ENCODE measurements at regions not wholly inside any gene's neighbourhood (a gene's known extent, or its start where the extent isn't known, plus 50 kb on each side); places are given as distances from the start of the nearest gene placed in this dataset.

- 91 to 94% methylated on average over 9 of the region's 9 CpGs for WGBS, 2 donors
- Histone ChIP-seq H3K27me3 (ENCODE audit: control insufficient read depth in 1 of 2, insufficient read depth in 2 of 2, low read length in 2 of 2) (no peaks in the 10 kb centered on the region), H3K4me1 (ENCODE audit: control insufficient read depth in 2 of 2, insufficient read depth in 2 of 2, low read length in 1 of 2) (peaks cover 2 to 4% of the 10 kb centered on the region in 2 donors), H3K9me3 (ENCODE audit: control insufficient read depth in 2 of 2, insufficient read depth in 1 of 2, low read depth in 1 of 2, low read length in 1 of 2) (no peaks in the 10 kb centered on the region), H3K4me3 (ENCODE audit: low read depth in 1 of 2, low read length in 2 of 2) (no peak overlapping the region), H3K27ac (ENCODE audit: low read depth in 2 of 2, low read length in 1 of 2) (no peak overlapping the region), H3K36me3 (ENCODE audit: control insufficient read depth in 2 of 2, insufficient read depth in 2 of 2, low read length in 1 of 2) (no peaks in the 10 kb centered on the region)
Observed at GRCh38 chr2:128421286-128421685, 102.6 kb upstream of the HS6ST1 start.

- H3K9me3 ChIP-seq (ENCODE audit: control insufficient read depth in 2 of 2, insufficient read depth in 1 of 2, low read depth in 1 of 2, low read length in 1 of 2): no peaks in the 10 kb centered on the region
- H3K4me3 ChIP-seq (ENCODE audit: low read depth in 1 of 2, low read length in 2 of 2): no peak overlapping the region
- 90 to 91% methylated on average over 15 of the region's 15 CpGs for WGBS, 2 donors
- H3K36me3 ChIP-seq (ENCODE audit: control insufficient read depth in 2 of 2, insufficient read depth in 2 of 2, low read length in 1 of 2): no peaks in the 10 kb centered on the region
- peaks cover 2 to 4% of the 10 kb centered on the region in 2 donors for H3K4me1 ChIP-seq (ENCODE audit: control insufficient read depth in 2 of 2, insufficient read depth in 2 of 2, low read length in 1 of 2)
- H3K27me3 ChIP-seq (ENCODE audit: control insufficient read depth in 1 of 2, insufficient read depth in 2 of 2, low read length in 2 of 2): no peaks in the 10 kb centered on the region
- H3K27ac ChIP-seq (ENCODE audit: low read depth in 2 of 2, low read length in 1 of 2): no peak overlapping the region
Observed at GRCh38 chr2:128421861-128422311, 103.2 kb upstream of the HS6ST1 start.

GRCh38 chr2:128422571-128422970 lies 103.9 kb upstream of the HS6ST1 start:
- Histone ChIP-seq H3K27me3 (ENCODE audit: control insufficient read depth in 1 of 2, insufficient read depth in 2 of 2, low read length in 2 of 2) (no peaks in the 10 kb centered on the region), H3K36me3 (ENCODE audit: control insufficient read depth in 2 of 2, insufficient read depth in 2 of 2, low read length in 1 of 2) (no peaks in the 10 kb centered on the region), H3K4me3 (ENCODE audit: low read depth in 1 of 2, low read length in 2 of 2) (no peak overlapping the region), H3K27ac (ENCODE audit: low read depth in 2 of 2, low read length in 1 of 2) (peak overlapping the region in 1 of 2 donors; percentile 20), H3K9me3 (ENCODE audit: control insufficient read depth in 2 of 2, insufficient read depth in 1 of 2, low read depth in 1 of 2, low read length in 1 of 2) (no peaks in the 10 kb centered on the region), H3K4me1 (ENCODE audit: control insufficient read depth in 2 of 2, insufficient read depth in 2 of 2, low read length in 1 of 2) (peaks cover 2 to 4% of the 10 kb centered on the region in 2 donors)
- WGBS, 2 donors: 40 to 54% methylated on average over 5 of the region's 5 CpGs

DNA sequence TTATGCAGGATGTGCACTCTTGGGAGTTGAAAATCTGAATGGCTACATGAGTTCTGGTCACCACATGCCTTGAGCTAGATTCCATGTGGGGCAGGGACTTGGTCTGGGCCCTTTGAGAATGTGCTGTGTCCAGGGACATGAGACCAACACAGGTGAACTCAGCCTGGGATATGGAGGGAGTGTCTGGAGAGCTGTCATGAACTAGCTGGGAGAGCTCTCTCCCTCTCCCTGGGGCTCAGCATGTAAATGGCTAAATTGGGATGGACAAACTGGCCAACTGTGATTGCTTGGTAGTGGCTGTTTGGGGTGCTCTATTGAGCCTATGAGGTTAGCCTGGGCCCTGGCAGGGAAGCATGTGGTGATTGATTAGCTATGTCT lies 105.1 kb upstream of the HS6ST1 start:
- no peak overlapping the region for H3K4me3 ChIP-seq (ENCODE audit: low read depth in 1 of 2, low read length in 2 of 2)
- H3K9me3 ChIP-seq (ENCODE audit: control insufficient read depth in 2 of 2, insufficient read depth in 1 of 2, low read depth in 1 of 2, low read length in 1 of 2): no peaks in the 10 kb centered on the region
- H3K27ac ChIP-seq (ENCODE audit: low read depth in 2 of 2, low read length in 1 of 2): no peak overlapping the region
- peaks cover 2 to 4% of the 10 kb centered on the region in 2 donors for H3K4me1 ChIP-seq (ENCODE audit: control insufficient read depth in 2 of 2, insufficient read depth in 2 of 2, low read length in 1 of 2)
- no peaks in the 10 kb centered on the region for H3K36me3 ChIP-seq (ENCODE audit: control insufficient read depth in 2 of 2, insufficient read depth in 2 of 2, low read length in 1 of 2)
- no peaks in the 10 kb centered on the region for H3K27me3 ChIP-seq (ENCODE audit: control insufficient read depth in 1 of 2, insufficient read depth in 2 of 2, low read length in 2 of 2)

- H3K27me3 ChIP-seq (ENCODE audit: control insufficient read depth in 1 of 2, insufficient read depth in 2 of 2, low read length in 2 of 2): no peaks in the 10 kb centered on the region
- no peaks in the 10 kb centered on the region for H3K9me3 ChIP-seq (ENCODE audit: control insufficient read depth in 2 of 2, insufficient read depth in 1 of 2, low read depth in 1 of 2, low read length in 1 of 2)
- H3K27ac ChIP-seq (ENCODE audit: low read depth in 2 of 2, low read length in 1 of 2): no peak overlapping the region
- H3K4me1 ChIP-seq (ENCODE audit: control insufficient read depth in 2 of 2, insufficient read depth in 2 of 2, low read length in 1 of 2): peaks cover 2 to 4% of the 10 kb centered on the region in 2 donors
- H3K4me3 ChIP-seq (ENCODE audit: low read depth in 1 of 2, low read length in 2 of 2): no peak overlapping the region
- no peaks in the 10 kb centered on the region for H3K36me3 ChIP-seq (ENCODE audit: control insufficient read depth in 2 of 2, insufficient read depth in 2 of 2, low read length in 1 of 2)
- 63 to 69% methylated on average over 11 of the region's 11 CpGs for WGBS, 2 donors
Observed at GRCh38 chr2:128424406-128425171, 105.9 kb upstream of the HS6ST1 start.

DNA sequence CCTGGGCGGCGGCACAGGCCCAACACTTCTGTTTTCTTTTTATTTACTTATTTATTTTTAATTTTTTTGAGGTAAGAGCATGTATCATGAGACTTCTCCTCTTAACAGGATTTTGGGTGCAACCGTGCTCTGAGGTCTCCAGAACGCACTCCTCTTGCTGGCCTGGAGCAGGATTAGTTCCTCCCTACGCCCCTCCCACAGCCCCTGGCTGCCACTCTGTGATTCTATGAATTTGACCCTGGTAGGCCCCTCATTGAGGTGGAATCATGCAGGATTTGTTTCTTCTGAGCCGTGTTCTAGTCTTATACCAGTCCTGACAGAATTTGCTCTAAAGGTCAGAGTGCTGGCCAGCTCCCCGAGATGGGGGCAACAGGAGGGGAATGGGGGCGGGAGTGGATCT lies 106.5 kb upstream of the HS6ST1 start:
- H3K9me3 ChIP-seq (ENCODE audit: control insufficient read depth in 2 of 2, insufficient read depth in 1 of 2, low read depth in 1 of 2, low read length in 1 of 2): no peaks in the 10 kb centered on the region
- H3K27me3 ChIP-seq (ENCODE audit: control insufficient read depth in 1 of 2, insufficient read depth in 2 of 2, low read length in 2 of 2): no peaks in the 10 kb centered on the region
- no peaks in the 10 kb centered on the region for H3K36me3 ChIP-seq (ENCODE audit: control insufficient read depth in 2 of 2, insufficient read depth in 2 of 2, low read length in 1 of 2)
- whole genome bisulfite sequencing, 2 donors: 88 to 90% methylated on average over 8 of the region's 8 CpGs
- H3K4me3 ChIP-seq (ENCODE audit: low read depth in 1 of 2, low read length in 2 of 2): no peak overlapping the region
- no peak overlapping the region for H3K27ac ChIP-seq (ENCODE audit: low read depth in 2 of 2, low read length in 1 of 2)
- peaks cover 2 to 4% of the 10 kb centered on the region in 2 donors for H3K4me1 ChIP-seq (ENCODE audit: control insufficient read depth in 2 of 2, insufficient read depth in 2 of 2, low read length in 1 of 2)

GRCh38 chr2:128425731-128426620 lies 107.3 kb upstream of the HS6ST1 start:
- WGBS, 2 donors: 79 to 81% methylated on average over 15 of the region's 15 CpGs
- Histone ChIP-seq H3K27ac (ENCODE audit: low read depth in 2 of 2, low read length in 1 of 2) (no peak overlapping the region), H3K9me3 (ENCODE audit: control insufficient read depth in 2 of 2, insufficient read depth in 1 of 2, low read depth in 1 of 2, low read length in 1 of 2) (no peaks in the 10 kb centered on the region), H3K4me1 (ENCODE audit: control insufficient read depth in 2 of 2, insufficient read depth in 2 of 2, low read length in 1 of 2) (peaks cover 2 to 4% of the 10 kb centered on the region in 2 donors), H3K27me3 (ENCODE audit: control insufficient read depth in 1 of 2, insufficient read depth in 2 of 2, low read length in 2 of 2) (no peaks in the 10 kb centered on the region), H3K36me3 (ENCODE audit: control insufficient read depth in 2 of 2, insufficient read depth in 2 of 2, low read length in 1 of 2) (no peaks in the 10 kb centered on the region), H3K4me3 (ENCODE audit: low read depth in 1 of 2, low read length in 2 of 2) (no peak overlapping the region)

- H3K27ac ChIP-seq (ENCODE audit: low read depth in 2 of 2, low read length in 1 of 2): no peak overlapping the region
- no peak overlapping the region for H3K4me3 ChIP-seq (ENCODE audit: low read depth in 1 of 2, low read length in 2 of 2)
- H3K9me3 ChIP-seq (ENCODE audit: control insufficient read depth in 2 of 2, insufficient read depth in 1 of 2, low read depth in 1 of 2, low read length in 1 of 2): no peaks in the 10 kb centered on the region
- WGBS, 2 donors: 82 to 85% methylated on average over 5 of the region's 5 CpGs
- peaks cover 2 to 4% of the 10 kb centered on the region in 2 donors for H3K4me1 ChIP-seq (ENCODE audit: control insufficient read depth in 2 of 2, insufficient read depth in 2 of 2, low read length in 1 of 2)
- H3K27me3 ChIP-seq (ENCODE audit: control insufficient read depth in 1 of 2, insufficient read depth in 2 of 2, low read length in 2 of 2): no peaks in the 10 kb centered on the region
- H3K36me3 ChIP-seq (ENCODE audit: control insufficient read depth in 2 of 2, insufficient read depth in 2 of 2, low read length in 1 of 2): no peaks in the 10 kb centered on the region
Observed at GRCh38 chr2:128427413-128427755, 108.7 kb upstream of the HS6ST1 start.

DNA sequence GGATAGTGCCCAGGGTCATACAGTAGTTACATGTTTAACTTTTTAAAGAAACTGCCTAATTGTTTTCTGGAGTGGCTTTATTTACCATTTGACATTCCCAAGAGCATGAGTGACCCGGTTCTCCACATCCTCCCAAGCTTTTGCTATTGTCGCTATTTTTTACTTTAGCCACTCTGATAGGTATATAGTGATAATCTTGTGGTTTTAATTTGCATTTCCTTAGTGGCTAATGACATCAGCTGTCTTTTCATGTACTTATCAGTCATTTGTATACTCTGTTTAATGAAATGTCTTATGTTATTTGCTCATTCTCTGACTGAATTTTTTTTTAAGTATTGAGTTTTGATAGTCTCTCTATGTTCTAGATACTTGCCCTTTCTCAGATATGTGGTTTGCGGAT lies 109.7 kb upstream of the HS6ST1 start:
- Histone ChIP-seq H3K27me3 (ENCODE audit: control insufficient read depth in 1 of 2, insufficient read depth in 2 of 2, low read length in 2 of 2) (no peaks in the 10 kb centered on the region), H3K4me1 (ENCODE audit: control insufficient read depth in 2 of 2, insufficient read depth in 2 of 2, low read length in 1 of 2) (peaks cover 0 to 4% of the 10 kb centered on the region in 2 donors), H3K36me3 (ENCODE audit: control insufficient read depth in 2 of 2, insufficient read depth in 2 of 2, low read length in 1 of 2) (no peaks in the 10 kb centered on the region), H3K9me3 (ENCODE audit: control insufficient read depth in 2 of 2, insufficient read depth in 1 of 2, low read depth in 1 of 2, low read length in 1 of 2) (no peaks in the 10 kb centered on the region), H3K27ac (ENCODE audit: low read depth in 2 of 2, low read length in 1 of 2) (no peak overlapping the region), H3K4me3 (ENCODE audit: low read depth in 1 of 2, low read length in 2 of 2) (no peak overlapping the region)
- WGBS, 2 donors: 77 to 78% methylated on average over 3 of the region's 3 CpGs
